SJCRH30 (cell line): ENCODE measurements at regions not wholly inside any gene's neighbourhood (a gene's known extent, or its start where the extent isn't known, plus 50 kb on each side); places are given as distances from the start of the nearest gene placed in this dataset.
A peak's percentile ranks its signal among the peaks of the same experiment; 100 is the strongest.

Experiments
- DNase-seq, 2 experiments: peaks; one replicate each; pipeline ENCODE4 v3.0.0-alpha.2; 2015 to 2020
- H3K27ac ChIP-seq: fragments of 250-450 bp; sonication (Bioruptor Pico); 2 replicates; pipeline ENCODE4 v1.5.1; 2020; ENCODE audit warnings: mild to moderate bottlenecking, moderate library complexity
- H3K27me3 ChIP-seq: fragments of 250-450 bp; sonication (Bioruptor Pico); 2 replicates; pipeline ENCODE4 v1.5.1; 2020; ENCODE audit warnings: mild to moderate bottlenecking, moderate library complexity
- H3K36me3 ChIP-seq: fragments of 250-450 bp; sonication (Bioruptor Pico); 2 replicates; pipeline ENCODE4 v1.5.1; 2020; ENCODE audit warnings: mild to moderate bottlenecking, moderate library complexity
- H3K4me1 ChIP-seq: fragments of 250-450 bp; sonication (Bioruptor Pico); 2 replicates; pipeline ENCODE4 v1.5.1; 2020; ENCODE audit warnings: mild to moderate bottlenecking, moderate library complexity
- H3K4me3 ChIP-seq: fragments of 250-450 bp; sonication (Bioruptor Pico); 2 replicates; pipeline ENCODE4 v1.5.1; 2020; ENCODE audit warnings: mild to moderate bottlenecking, moderate library complexity
- H3K9me3 ChIP-seq: fragments of 250-450 bp; sonication (Bioruptor Pico); replicated peaks from 2 replicates; pipeline ENCODE4 v1.5.1; 2020; ENCODE audit warnings: mild to moderate bottlenecking, moderate library complexity

- no peaks in the 10 kb centered on the region for H3K4me1 ChIP-seq
- DNase-seq, result no peak
Measured at GRCh38 chrX:6667048-6667768, 132.3 kb upstream of the VCX3A start.

GRCh38 chrX:6666624-6667023 is 131.7 kb upstream of the VCX3A start:
- no peak for DNase-seq
- Histone ChIP-seq H3K27me3 (no peaks in the 10 kb centered on the region), H3K36me3 (no peaks in the 10 kb centered on the region), H3K4me3 (no peak overlapping the region), H3K27ac (no peak overlapping the region), H3K9me3 (no peaks in the 10 kb centered on the region), H3K4me1 (no peaks in the 10 kb centered on the region)

More at GRCh38 chrX:6667048-6667768, 132.3 kb upstream of the VCX3A start:
- no peaks in the 10 kb centered on the region for H3K36me3 ChIP-seq
- no peaks in the 10 kb centered on the region for H3K27me3 ChIP-seq
- no peaks in the 10 kb centered on the region for H3K9me3 ChIP-seq
- no peak overlapping the region for H3K27ac ChIP-seq
- no peak overlapping the region for H3K4me3 ChIP-seq

DNA sequence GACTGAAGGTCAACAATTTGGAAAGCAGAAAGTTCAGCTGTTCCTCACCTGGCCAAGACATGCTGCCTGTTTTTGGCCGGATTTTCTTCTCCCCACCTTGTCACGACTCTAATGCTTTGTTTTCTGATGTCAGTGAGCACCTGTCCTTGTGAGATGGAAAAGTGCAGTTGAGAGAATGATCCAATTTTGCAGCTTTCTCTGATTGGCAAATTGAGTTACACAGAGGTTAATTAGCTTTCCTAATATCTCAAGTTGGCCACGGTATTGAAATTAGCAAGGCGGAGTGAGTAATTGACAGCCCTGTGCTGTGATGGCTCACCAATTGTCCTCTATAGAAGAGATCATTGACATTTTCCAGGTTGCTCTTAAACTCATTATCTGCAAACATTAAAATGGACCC is 126.8 kb upstream of the VCX3A start:
- H3K27ac ChIP-seq, result no peak overlapping the region
- no peak overlapping the region for H3K4me3 ChIP-seq
- no peak for DNase-seq
- H3K36me3 ChIP-seq, result no peaks in the 10 kb centered on the region
- no peaks in the 10 kb centered on the region for H3K9me3 ChIP-seq
- H3K4me1 ChIP-seq, result no peaks in the 10 kb centered on the region
- H3K27me3 ChIP-seq, result no peaks in the 10 kb centered on the region

DNA sequence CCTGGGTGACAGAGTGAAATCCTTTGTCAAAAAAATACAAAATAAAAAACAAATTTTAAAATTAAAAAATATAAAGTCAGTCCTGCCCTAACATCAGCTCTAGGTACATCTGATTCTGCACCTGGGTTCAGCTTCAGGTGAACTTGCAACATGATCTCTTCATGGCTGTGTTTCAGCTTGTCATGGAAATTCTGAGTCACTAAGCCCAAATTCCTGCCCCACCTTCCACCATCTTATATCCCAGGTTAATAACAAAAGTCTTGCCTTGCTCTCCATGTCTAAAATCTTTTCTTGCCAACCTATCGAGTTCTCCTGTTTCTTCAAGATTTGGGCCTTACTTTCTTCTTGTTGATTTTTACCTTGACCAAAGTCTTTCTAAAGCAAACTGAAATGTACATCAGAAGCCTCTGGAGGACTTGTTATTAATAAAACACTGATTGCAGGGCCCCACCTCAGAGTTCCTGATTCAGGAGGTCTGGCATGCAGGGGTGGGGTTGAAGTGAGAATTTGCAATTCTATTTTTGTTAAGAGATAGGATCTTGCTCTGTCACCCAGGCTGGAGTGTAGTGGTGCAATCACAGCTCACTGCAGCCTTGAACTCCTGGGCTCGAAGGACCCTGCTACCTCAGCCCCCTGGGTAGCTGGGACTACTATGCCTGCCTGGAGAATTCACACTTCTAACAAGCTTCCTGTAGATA is 125.8 kb upstream of the VCX3A start:
- no peaks in the 10 kb centered on the region for H3K4me1 ChIP-seq
- no peaks in the 10 kb centered on the region for H3K9me3 ChIP-seq
- H3K27ac ChIP-seq, result no peak overlapping the region
- no peak overlapping the region for H3K4me3 ChIP-seq
- no peaks in the 10 kb centered on the region for H3K36me3 ChIP-seq
- no peaks in the 10 kb centered on the region for H3K27me3 ChIP-seq
- DNase-seq, result no peak

GRCh38 chrX:6645216-6645615 is 110.3 kb upstream of the VCX3A start:
- Histone ChIP-seq H3K27me3 (no peaks in the 10 kb centered on the region), H3K36me3 (no peaks in the 10 kb centered on the region)
- DNase-seq, result no peak

DNA sequence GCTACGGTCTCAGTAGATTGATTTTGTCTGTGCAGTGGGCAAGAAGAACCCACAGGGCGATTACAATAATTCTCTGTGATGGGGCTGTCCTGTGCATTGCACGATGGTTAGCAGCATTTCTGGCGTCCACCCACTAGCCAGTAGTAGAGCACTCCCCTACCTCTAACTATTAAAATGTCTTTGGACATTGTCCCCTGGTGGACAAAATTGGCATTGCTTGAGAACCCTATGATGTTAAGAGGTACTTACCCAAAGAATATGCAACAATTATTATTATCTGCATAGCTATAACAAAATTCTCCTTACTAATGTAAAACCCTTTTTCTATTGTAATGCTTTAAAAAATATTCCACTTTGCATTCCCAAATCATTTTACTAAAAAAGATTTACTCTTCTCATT is 109.5 kb upstream of the VCX3A start:
- Histone ChIP-seq H3K27ac (no peak overlapping the region), H3K27me3 (no peaks in the 10 kb centered on the region), H3K4me3 (no peak overlapping the region), H3K9me3 (no peaks in the 10 kb centered on the region), H3K4me1 (no peaks in the 10 kb centered on the region), H3K36me3 (no peaks in the 10 kb centered on the region)
- peak; percentile 20 to 55 for DNase-seq

More at GRCh38 chrX:6645216-6645615, 110.3 kb upstream of the VCX3A start:
- no peak overlapping the region for H3K4me3 ChIP-seq
- no peaks in the 10 kb centered on the region for H3K9me3 ChIP-seq
- no peaks in the 10 kb centered on the region for H3K4me1 ChIP-seq
- H3K27ac ChIP-seq, result no peak overlapping the region

- Histone ChIP-seq H3K9me3 (no peaks in the 10 kb centered on the region), H3K27ac (no peak overlapping the region), H3K27me3 (no peaks in the 10 kb centered on the region), H3K4me1 (no peaks in the 10 kb centered on the region), H3K4me3 (no peak overlapping the region), H3K36me3 (no peaks in the 10 kb centered on the region)
- no peak for DNase-seq
Measured at GRCh38 chrX:6640727-6641126, 105.8 kb upstream of the VCX3A start.

DNA sequence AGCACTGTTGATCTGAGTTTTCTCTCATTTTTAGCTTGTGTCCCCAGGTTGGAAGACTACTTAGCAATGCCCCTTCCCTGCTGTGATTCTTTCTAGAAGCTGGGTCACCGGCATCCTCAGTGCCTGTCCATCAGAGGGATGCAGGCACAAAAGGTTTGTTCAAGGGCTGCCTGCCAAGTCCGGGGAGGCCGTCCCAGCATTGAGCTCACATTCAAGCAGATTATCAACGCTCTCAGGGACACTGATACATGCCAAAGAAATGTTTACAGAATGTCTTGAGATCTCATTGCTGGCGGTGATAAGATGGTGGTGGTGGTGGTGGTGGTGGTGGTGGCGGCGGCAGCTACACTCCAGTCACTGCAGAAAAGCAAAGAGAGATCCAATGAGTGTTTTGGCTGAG is 79.6 kb upstream of the VCX3A start:
- Histone ChIP-seq H3K27ac (no peak overlapping the region), H3K9me3 (no peaks in the 10 kb centered on the region), H3K27me3 (no peaks in the 10 kb centered on the region), H3K36me3 (no peaks in the 10 kb centered on the region), H3K4me3 (no peak overlapping the region), H3K4me1 (no peaks in the 10 kb centered on the region)
- no peak for DNase-seq

- H3K9me3 ChIP-seq, result no peaks in the 10 kb centered on the region
- H3K36me3 ChIP-seq, result no peaks in the 10 kb centered on the region
- no peak for DNase-seq
- no peak overlapping the region for H3K27ac ChIP-seq
- no peaks in the 10 kb centered on the region for H3K4me1 ChIP-seq
- no peaks in the 10 kb centered on the region for H3K27me3 ChIP-seq
- H3K4me3 ChIP-seq, result no peak overlapping the region
Measured at GRCh38 chrX:6599230-6599860, 64.4 kb upstream of the VCX3A start.
